ENCODE measurements at regions not wholly inside any gene's neighbourhood (a gene's known extent, or its start where the extent isn't known, plus 50 kb on each side); places are given as distances from the start of the nearest gene placed in this dataset.

DNA sequence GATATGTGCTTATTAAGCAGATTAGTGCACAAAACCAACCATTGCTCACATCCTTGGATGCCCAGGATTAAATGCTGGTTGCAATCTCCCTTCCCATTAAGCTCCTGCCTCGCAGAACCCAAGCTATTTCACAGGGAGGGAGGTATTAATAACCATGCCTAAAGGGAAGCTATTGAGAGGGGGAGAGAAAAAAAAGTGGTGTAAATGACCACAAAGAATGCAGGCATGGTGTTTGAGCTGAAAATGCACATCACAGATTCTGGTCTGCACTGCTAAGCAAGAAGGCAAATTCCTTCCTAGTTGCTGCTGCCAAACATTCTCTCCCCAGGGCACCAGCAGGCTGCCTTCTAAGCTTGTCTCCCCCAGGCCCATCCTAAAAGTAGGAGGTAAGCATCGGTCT is 92.0 kb upstream of the ISX start:
- TF ChIP-seq, protein P1, sequence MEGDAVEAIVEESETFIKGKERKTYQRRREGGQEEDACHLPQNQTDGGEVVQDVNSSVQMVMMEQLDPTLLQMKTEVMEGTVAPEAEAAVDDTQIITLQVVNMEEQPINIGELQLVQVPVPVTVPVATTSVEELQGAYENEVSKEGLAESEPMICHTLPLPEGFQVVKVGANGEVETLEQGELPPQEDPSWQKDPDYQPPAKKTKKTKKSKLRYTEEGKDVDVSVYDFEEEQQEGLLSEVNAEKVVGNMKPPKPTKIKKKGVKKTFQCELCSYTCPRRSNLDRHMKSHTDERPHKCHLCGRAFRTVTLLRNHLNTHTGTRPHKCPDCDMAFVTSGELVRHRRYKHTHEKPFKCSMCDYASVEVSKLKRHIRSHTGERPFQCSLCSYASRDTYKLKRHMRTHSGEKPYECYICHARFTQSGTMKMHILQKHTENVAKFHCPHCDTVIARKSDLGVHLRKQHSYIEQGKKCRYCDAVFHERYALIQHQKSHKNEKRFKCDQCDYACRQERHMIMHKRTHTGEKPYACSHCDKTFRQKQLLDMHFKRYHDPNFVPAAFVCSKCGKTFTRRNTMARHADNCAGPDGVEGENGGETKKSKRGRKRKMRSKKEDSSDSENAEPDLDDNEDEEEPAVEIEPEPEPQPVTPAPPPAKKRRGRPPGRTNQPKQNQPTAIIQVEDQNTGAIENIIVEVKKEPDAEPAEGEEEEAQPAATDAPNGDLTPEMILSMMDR (IDR thresholded peaks at IDR 0.05), result no peak
- Histone ChIP-seq H3K36me3 (ENCODE audit: insufficient read depth, low read length) (no peaks in the 10 kb centered on the region), H3K27ac (ENCODE audit: low read depth in 1 of 2, low read length in 2 of 2) (no peak overlapping the region), H3K27me3 (ENCODE audit: control insufficient read depth in 1 of 2, insufficient read depth in 2 of 2, low read length in 2 of 2) (peaks cover 0 to 2% of the 10 kb centered on the region in 2 experiments), H3K9me3 (ENCODE audit: control insufficient read depth in 1 of 2, insufficient read depth in 1 of 2, low read length in 2 of 2) (no peaks in the 10 kb centered on the region), H3K4me3 (ENCODE audit: low read length) (no peak overlapping the region), H3K4me1 (ENCODE audit: insufficient read depth, low read length) (no peaks in the 10 kb centered on the region)
- Mint-ChIP-seq H3K4me1 (ENCODE audit: low read depth) (no peaks in the 10 kb centered on the region), H3K36me3 (ENCODE audit: low read depth) (no peaks in the 10 kb centered on the region), H3K9me3 (no peaks in the 10 kb centered on the region), H3K27me3 (peaks cover 11% of the 10 kb centered on the region), H3K27ac (no peak overlapping the region), H3K4me3 (no peak overlapping the region)
- DNase-seq, result no peak
- intact Hi-C loops (cut with DNase I, micrococcal nuclease), result no loop called here
- ATAC-seq (ENCODE audit: poor library complexity), result no peak
- CTCF ChIA-PET, result no interaction called here
- POLR2A ChIA-PET, result no interaction called here

DNA sequence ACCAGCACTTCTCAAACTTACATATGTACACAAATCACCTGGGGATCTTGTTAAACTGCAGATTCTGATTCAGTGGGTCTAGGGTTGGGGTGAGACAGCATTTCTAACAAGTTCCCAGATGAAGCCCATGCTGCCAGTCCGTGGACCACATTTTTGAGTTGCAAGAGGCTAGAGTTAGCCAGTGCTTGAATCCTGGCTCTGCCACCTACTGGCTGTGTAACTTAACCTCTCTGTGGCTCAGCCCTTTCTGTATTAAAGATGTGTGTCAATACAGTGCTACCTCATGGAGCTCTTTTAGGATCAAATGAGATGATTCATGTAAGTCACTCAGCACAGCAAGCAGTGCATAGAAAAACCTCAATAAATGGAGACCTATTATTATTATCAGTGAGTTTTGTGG is 90.2 kb upstream of the ISX start:
- Histone ChIP-seq H3K9me3 (ENCODE audit: control insufficient read depth in 1 of 2, insufficient read depth in 1 of 2, low read length in 2 of 2) (no peaks in the 10 kb centered on the region), H3K4me3 (ENCODE audit: low read length) (no peak overlapping the region), H3K27me3 (ENCODE audit: control insufficient read depth in 1 of 2, insufficient read depth in 2 of 2, low read length in 2 of 2) (peaks cover 0 to 2% of the 10 kb centered on the region in 2 experiments), H3K36me3 (ENCODE audit: insufficient read depth, low read length) (no peaks in the 10 kb centered on the region), H3K27ac (ENCODE audit: low read depth in 1 of 2, low read length in 2 of 2) (no peak overlapping the region), H3K4me1 (ENCODE audit: insufficient read depth, low read length) (no peaks in the 10 kb centered on the region)
- Mint-ChIP-seq H3K4me1 (ENCODE audit: low read depth) (no peaks in the 10 kb centered on the region), H3K27ac (no peak overlapping the region), H3K9me3 (no peaks in the 10 kb centered on the region), H3K4me3 (no peak overlapping the region), H3K27me3 (peaks cover 4% of the 10 kb centered on the region), H3K36me3 (ENCODE audit: low read depth) (no peaks in the 10 kb centered on the region)
- CTCF ChIA-PET, result no interaction called here
- intact Hi-C loops (cut with DNase I, micrococcal nuclease), result no loop called here
- no peak for DNase-seq
- TF ChIP-seq, protein P1 (IDR thresholded peaks at IDR 0.05), result no peak
- no peak for ATAC-seq (ENCODE audit: poor library complexity)
- POLR2A ChIA-PET, result no interaction called here

DNA sequence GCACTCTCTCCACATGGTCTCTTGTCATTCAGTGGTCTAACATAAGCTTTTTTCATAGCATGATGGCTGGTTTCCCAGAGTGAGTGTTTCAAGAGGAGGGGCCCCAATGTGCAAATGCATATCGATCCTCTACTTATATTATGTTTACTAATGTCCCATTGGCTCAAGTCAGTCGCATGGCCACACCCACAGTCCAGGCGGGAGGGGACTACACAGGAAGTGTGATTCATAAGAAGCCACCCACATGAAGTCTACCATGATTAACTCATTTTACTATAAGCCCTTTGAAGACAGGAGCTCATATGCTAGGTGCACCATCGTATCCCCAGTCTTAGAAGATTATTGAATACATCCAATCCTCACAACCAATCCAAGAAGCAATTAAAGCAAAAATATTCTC is 89.5 kb upstream of the ISX start:
- peaks cover 0 to 2% of the 10 kb centered on the region in 2 experiments for H3K27me3 ChIP-seq (ENCODE audit: control insufficient read depth in 1 of 2, insufficient read depth in 2 of 2, low read length in 2 of 2)
- no peak for ATAC-seq (ENCODE audit: poor library complexity)
- no peaks in the 10 kb centered on the region for H3K9me3 ChIP-seq (ENCODE audit: control insufficient read depth in 1 of 2, insufficient read depth in 1 of 2, low read length in 2 of 2)
- H3K4me1 ChIP-seq (ENCODE audit: insufficient read depth, low read length), result no peaks in the 10 kb centered on the region
- Mint-ChIP-seq H3K27ac (no peak overlapping the region), H3K4me1 (ENCODE audit: low read depth) (no peaks in the 10 kb centered on the region), H3K4me3 (no peak overlapping the region), H3K27me3 (peaks cover 4% of the 10 kb centered on the region), H3K9me3 (no peaks in the 10 kb centered on the region), H3K36me3 (ENCODE audit: low read depth) (no peaks in the 10 kb centered on the region)
- H3K36me3 ChIP-seq (ENCODE audit: insufficient read depth, low read length), result no peaks in the 10 kb centered on the region
- DNase-seq, result no peak
- ChIA-PET POLR2A (no interaction called here), CTCF (no interaction called here)
- intact Hi-C loops (cut with DNase I, micrococcal nuclease), result no loop called here
- H3K4me3 ChIP-seq (ENCODE audit: low read length), result no peak overlapping the region
- TF ChIP-seq, protein P1 (IDR thresholded peaks at IDR 0.05), result no peak
- H3K27ac ChIP-seq (ENCODE audit: low read depth in 1 of 2, low read length in 2 of 2), result no peak overlapping the region
